Memory B cell (primary cell): ENCODE measurements at regions not wholly inside any gene's neighbourhood (a gene's known extent, or its start where the extent isn't known, plus 50 kb on each side); places are given as distances from the start of the nearest gene placed in this dataset.

ENCODE experiments used
- ATAC-seq: fragments of 150-1000 bp; cut with Tn5 transposase; 2 replicates; pipeline ENCODE4 v1.10.0; 2021; ENCODE audit warnings: low read depth, mild to moderate bottlenecking, moderate library complexity
- DNase-seq, 2 donors: peaks; one replicate each; pipeline ENCODE4 v3.0.0; 2022; ENCODE audit warnings: low spot score in 2 of 2
- H3K27ac Mint-ChIP-seq: one replicate; pipeline ENCODE4 v1.8.0; 2022; ENCODE audit warnings: mild to moderate bottlenecking, moderate library complexity, mixed read lengths
- H3K27me3 Mint-ChIP-seq: one replicate; pipeline ENCODE4 v1.8.0; 2022; ENCODE audit warnings: mixed read lengths
- H3K36me3 Mint-ChIP-seq: one replicate; pipeline ENCODE4 v1.8.0; 2022; ENCODE audit warnings: mild to moderate bottlenecking, mixed read lengths
- H3K4me1 Mint-ChIP-seq: one replicate; pipeline ENCODE4 v1.8.0; 2022; ENCODE audit warnings: mixed read lengths
- H3K4me3 Mint-ChIP-seq: one replicate; pipeline ENCODE4 v1.8.0; 2022; ENCODE audit warnings: mild to moderate bottlenecking, moderate library complexity, mixed read lengths
- H3K9me3 Mint-ChIP-seq: one replicate; pipeline ENCODE4 v1.8.0; 2022; ENCODE audit warnings: mixed read lengths

GRCh38 chr10:78774999-78775711 is 293.6 kb upstream of the ZMIZ1 start:
- DNase-seq (no peak), ATAC-seq (no peak)
- no peak overlapping the region for H3K4me3 Mint-ChIP-seq
- peaks cover 9% of the 10 kb centered on the region for H3K27me3 Mint-ChIP-seq
- no peaks in the 10 kb centered on the region for H3K9me3 Mint-ChIP-seq
- H3K36me3 Mint-ChIP-seq, result no peaks in the 10 kb centered on the region
- peaks cover 2% of the 10 kb centered on the region for H3K4me1 Mint-ChIP-seq
- no peak overlapping the region for H3K27ac Mint-ChIP-seq

- DNase-seq (no peak), ATAC-seq (no peak)
- Mint-ChIP-seq H3K27me3 (peaks cover 8% of the 10 kb centered on the region), H3K27ac (no peak overlapping the region), H3K4me1 (peaks cover 2% of the 10 kb centered on the region), H3K9me3 (no peaks in the 10 kb centered on the region), H3K4me3 (no peak overlapping the region), H3K36me3 (no peaks in the 10 kb centered on the region)
Observed at GRCh38 chr10:78775891-78776290, 292.9 kb upstream of the ZMIZ1 start.

GRCh38 chr10:78776756-78777155 is 292.0 kb upstream of the ZMIZ1 start:
- peaks cover 8% of the 10 kb centered on the region for H3K27me3 Mint-ChIP-seq
- H3K36me3 Mint-ChIP-seq, result no peaks in the 10 kb centered on the region
- H3K4me1 Mint-ChIP-seq, result peaks cover 2% of the 10 kb centered on the region
- no peak overlapping the region for H3K27ac Mint-ChIP-seq
- ATAC-seq (no peak), DNase-seq (no peak)
- H3K9me3 Mint-ChIP-seq, result no peaks in the 10 kb centered on the region
- H3K4me3 Mint-ChIP-seq, result no peak overlapping the region

GRCh38 chr10:78777466-78777865 is 291.3 kb upstream of the ZMIZ1 start:
- no peak overlapping the region for H3K27ac Mint-ChIP-seq
- H3K36me3 Mint-ChIP-seq, result no peaks in the 10 kb centered on the region
- H3K27me3 Mint-ChIP-seq, result peaks cover 8% of the 10 kb centered on the region
- ATAC-seq (no peak), DNase-seq (no peak)
- no peaks in the 10 kb centered on the region for H3K9me3 Mint-ChIP-seq
- H3K4me3 Mint-ChIP-seq, result no peak overlapping the region
- H3K4me1 Mint-ChIP-seq, result peaks cover 2% of the 10 kb centered on the region

GRCh38 chr10:78777867-78778266 is 290.9 kb upstream of the ZMIZ1 start:
- no peak for ATAC-seq
- H3K9me3 Mint-ChIP-seq, result no peaks in the 10 kb centered on the region

GRCh38 chr10:78778444-78779338 is 290.1 kb upstream of the ZMIZ1 start:
- no peaks in the 10 kb centered on the region for H3K36me3 Mint-ChIP-seq
- H3K27ac Mint-ChIP-seq, result no peak overlapping the region
- no peak overlapping the region for H3K4me3 Mint-ChIP-seq
- DNase-seq (no peak), ATAC-seq (no peak)
- peaks cover 2% of the 10 kb centered on the region for H3K4me1 Mint-ChIP-seq
- peaks cover 7% of the 10 kb centered on the region for H3K27me3 Mint-ChIP-seq
- H3K9me3 Mint-ChIP-seq, result no peaks in the 10 kb centered on the region

More at GRCh38 chr10:78777867-78778266, 290.9 kb upstream of the ZMIZ1 start:
- no peak overlapping the region for H3K27ac Mint-ChIP-seq
- H3K36me3 Mint-ChIP-seq, result no peaks in the 10 kb centered on the region
- peaks cover 2% of the 10 kb centered on the region for H3K4me1 Mint-ChIP-seq
- no peak overlapping the region for H3K4me3 Mint-ChIP-seq
- DNase-seq, result no peak
- peaks cover 8% of the 10 kb centered on the region for H3K27me3 Mint-ChIP-seq

- ATAC-seq, result no peak
- Mint-ChIP-seq H3K4me1 (peaks cover 2% of the 10 kb centered on the region), H3K27ac (no peak overlapping the region), H3K9me3 (peaks cover 3% of the 10 kb centered on the region), H3K27me3 (peaks cover 10% of the 10 kb centered on the region), H3K4me3 (no peak overlapping the region), H3K36me3 (peaks cover 2% of the 10 kb centered on the region)
- no peak for DNase-seq
Observed at GRCh38 chr10:78779339-78779955, 289.3 kb upstream of the ZMIZ1 start.

GRCh38 chr10:78780551-78780961 is 288.2 kb upstream of the ZMIZ1 start:
- H3K27ac Mint-ChIP-seq, result no peak overlapping the region
- DNase-seq (no peak), ATAC-seq (no peak)
- H3K36me3 Mint-ChIP-seq, result peaks cover 2% of the 10 kb centered on the region
- peaks cover 2% of the 10 kb centered on the region for H3K4me1 Mint-ChIP-seq
- peaks cover 9% of the 10 kb centered on the region for H3K27me3 Mint-ChIP-seq
- peaks cover 3% of the 10 kb centered on the region for H3K9me3 Mint-ChIP-seq
- H3K4me3 Mint-ChIP-seq, result no peak overlapping the region

GRCh38 chr10:78781251-78781913 is 287.4 kb upstream of the ZMIZ1 start:
- Mint-ChIP-seq H3K36me3 (peaks cover 2% of the 10 kb centered on the region), H3K27ac (no peak overlapping the region), H3K4me3 (no peak overlapping the region), H3K27me3 (peaks cover 10% of the 10 kb centered on the region), H3K4me1 (peaks cover 1% of the 10 kb centered on the region), H3K9me3 (peaks cover 3% of the 10 kb centered on the region)
- ATAC-seq, result no peak
- no peak for DNase-seq

GRCh38 chr10:78781991-78782390 is 286.8 kb upstream of the ZMIZ1 start:
- Mint-ChIP-seq H3K4me3 (no peak overlapping the region), H3K9me3 (peaks cover 3% of the 10 kb centered on the region), H3K36me3 (peaks cover 2% of the 10 kb centered on the region), H3K4me1 (no peaks in the 10 kb centered on the region), H3K27ac (no peak overlapping the region), H3K27me3 (peaks cover 10% of the 10 kb centered on the region)
- ATAC-seq, result no peak
- no peak for DNase-seq

GRCh38 chr10:78782441-78782840 is 286.3 kb upstream of the ZMIZ1 start:
- ATAC-seq, result no peak
- no peak overlapping the region for H3K4me3 Mint-ChIP-seq

GRCh38 chr10:78783753-78784152 is 285.0 kb upstream of the ZMIZ1 start:
- H3K27me3 Mint-ChIP-seq, result peaks cover 8% of the 10 kb centered on the region
- no peak overlapping the region for H3K27ac Mint-ChIP-seq
- no peak for DNase-seq
- no peak overlapping the region for H3K4me3 Mint-ChIP-seq
- H3K4me1 Mint-ChIP-seq, result no peaks in the 10 kb centered on the region
- H3K9me3 Mint-ChIP-seq, result peaks cover 3% of the 10 kb centered on the region
- ATAC-seq, result no peak
- peaks cover 2% of the 10 kb centered on the region for H3K36me3 Mint-ChIP-seq

More at GRCh38 chr10:78782441-78782840, 286.3 kb upstream of the ZMIZ1 start:
- Mint-ChIP-seq H3K27me3 (peaks cover 10% of the 10 kb centered on the region), H3K4me1 (no peaks in the 10 kb centered on the region), H3K9me3 (peaks cover 3% of the 10 kb centered on the region), H3K27ac (no peak overlapping the region), H3K36me3 (peaks cover 2% of the 10 kb centered on the region)
- no peak for DNase-seq

GRCh38 chr10:78784546-78784945 is 284.2 kb upstream of the ZMIZ1 start:
- ATAC-seq (no peak), DNase-seq (no peak)
- Mint-ChIP-seq H3K4me1 (no peaks in the 10 kb centered on the region), H3K27me3 (peaks cover 8% of the 10 kb centered on the region), H3K27ac (no peak overlapping the region), H3K36me3 (peaks cover 2% of the 10 kb centered on the region), H3K4me3 (no peak overlapping the region), H3K9me3 (peaks cover 3% of the 10 kb centered on the region)

GRCh38 chr10:78785066-78785465 is 283.7 kb upstream of the ZMIZ1 start:
- Mint-ChIP-seq H3K27me3 (peaks cover 6% of the 10 kb centered on the region), H3K4me3 (no peak overlapping the region), H3K27ac (no peak overlapping the region), H3K9me3 (peaks cover 3% of the 10 kb centered on the region), H3K4me1 (no peaks in the 10 kb centered on the region), H3K36me3 (peaks cover 2% of the 10 kb centered on the region)
- DNase-seq, result no peak
- ATAC-seq, result no peak
